ENCODE measurements at regions not wholly inside any gene's neighbourhood (a gene's known extent, or its start where the extent isn't known, plus 50 kb on each side); places are given as distances from the start of the nearest gene placed in this dataset.

GRCh38 chr4:86531440-86531839 lies 62.7 kb upstream of the PTPN13 start:
- Histone ChIP-seq H3K4me1 (ENCODE audit: control insufficient read depth in 1 of 2, insufficient read depth in 1 of 2, low read depth in 1 of 2, low read length in 1 of 2) (no peaks in the 10 kb centered on the region), H3K27ac (no peak overlapping the region), H3K36me3 (no peaks in the 10 kb centered on the region), H3K9me3 (no peaks in the 10 kb centered on the region), H3K27me3 (no peaks in the 10 kb centered on the region), H3K4me3 (ENCODE audit: low read depth in 1 of 2, low read length in 1 of 2) (no peak overlapping the region)
- no peak for TF ChIP-seq CTCF (IDR thresholded peaks at IDR 0.05)

GRCh38 chr4:86532851-86533250 lies 61.3 kb upstream of the PTPN13 start:
- Histone ChIP-seq H3K27ac (no peak overlapping the region), H3K36me3 (no peaks in the 10 kb centered on the region), H3K4me1 (ENCODE audit: control insufficient read depth in 1 of 2, insufficient read depth in 1 of 2, low read depth in 1 of 2, low read length in 1 of 2) (no peaks in the 10 kb centered on the region), H3K9me3 (no peaks in the 10 kb centered on the region), H3K27me3 (no peaks in the 10 kb centered on the region), H3K4me3 (ENCODE audit: low read depth in 1 of 2, low read length in 1 of 2) (no peak overlapping the region)
- no peak for TF ChIP-seq CTCF (IDR thresholded peaks at IDR 0.05)

- no peaks in the 10 kb centered on the region for H3K4me1 ChIP-seq (ENCODE audit: control insufficient read depth in 1 of 2, insufficient read depth in 1 of 2, low read depth in 1 of 2, low read length in 1 of 2)
- no peaks in the 10 kb centered on the region for H3K36me3 ChIP-seq
- no peak for TF ChIP-seq CTCF (IDR thresholded peaks at IDR 0.05)
- peaks cover 17% of the 10 kb centered on the region for H3K27me3 ChIP-seq
- no peaks in the 10 kb centered on the region for H3K9me3 ChIP-seq
- H3K4me3 ChIP-seq (ENCODE audit: low read depth in 1 of 2, low read length in 1 of 2), result no peak overlapping the region
- H3K27ac ChIP-seq, result no peak overlapping the region
Measured at GRCh38 chr4:86536151-86536550, 58.0 kb upstream of the PTPN13 start.

- Histone ChIP-seq H3K9me3 (no peaks in the 10 kb centered on the region), H3K27ac (no peak overlapping the region)
Measured at GRCh38 chr4:86542319-86543027, 51.6 kb upstream of the PTPN13 start.

GRCh38 chr4:86543080-86543479 lies 51.0 kb upstream of the PTPN13 start:
- Histone ChIP-seq H3K9me3 (no peaks in the 10 kb centered on the region), H3K27me3 (peaks cover 56% of the 10 kb centered on the region), H3K36me3 (no peaks in the 10 kb centered on the region), H3K4me3 (ENCODE audit: low read depth in 1 of 2, low read length in 1 of 2) (no peak overlapping the region), H3K27ac (no peak overlapping the region), H3K4me1 (ENCODE audit: control insufficient read depth in 1 of 2, insufficient read depth in 1 of 2, low read depth in 1 of 2, low read length in 1 of 2) (no peaks in the 10 kb centered on the region)
- TF ChIP-seq CTCF (IDR thresholded peaks at IDR 0.05), result no peak

More at GRCh38 chr4:86542319-86543027, 51.6 kb upstream of the PTPN13 start:
- Histone ChIP-seq H3K4me3 (ENCODE audit: low read depth in 1 of 2, low read length in 1 of 2) (no peak overlapping the region), H3K4me1 (ENCODE audit: control insufficient read depth in 1 of 2, insufficient read depth in 1 of 2, low read depth in 1 of 2, low read length in 1 of 2) (no peaks in the 10 kb centered on the region), H3K27me3 (peaks cover 56% of the 10 kb centered on the region), H3K36me3 (no peaks in the 10 kb centered on the region)
- TF ChIP-seq CTCF (IDR thresholded peaks at IDR 0.05), result no peak
